GM18861 (cell line): ENCODE measurements at regions not wholly inside any gene's neighbourhood (a gene's known extent, or its start where the extent isn't known, plus 50 kb on each side); places are given as distances from the start of the nearest gene placed in this dataset.

Experiments used
- ATAC-seq: cut with Tn5 transposase; IDR thresholded peaks from one replicate; pipeline ENCODE4 v1.9.1; 2021; ENCODE audit not compliant: unreplicated experiment

DNA sequence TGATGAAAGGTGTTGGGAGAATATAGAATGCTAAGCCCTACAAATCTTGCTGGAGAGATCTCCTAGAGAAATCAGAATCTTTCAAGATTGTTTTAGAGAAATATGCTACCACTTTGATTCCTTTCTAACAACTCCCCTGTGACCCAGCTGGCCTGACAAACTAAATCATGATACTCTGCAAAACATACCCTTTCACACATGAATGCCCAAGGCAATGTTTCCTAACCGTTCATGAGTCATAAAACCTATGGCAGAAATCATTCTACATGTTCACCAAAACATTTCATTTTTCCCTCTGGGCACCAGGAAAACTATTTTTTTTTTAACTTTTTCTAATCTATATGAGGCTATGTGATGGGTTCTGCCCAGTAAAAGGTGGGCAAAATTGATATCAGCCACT lies 77.8 kb upstream of the SETBP1 start:
- ATAC-seq: no peak

DNA sequence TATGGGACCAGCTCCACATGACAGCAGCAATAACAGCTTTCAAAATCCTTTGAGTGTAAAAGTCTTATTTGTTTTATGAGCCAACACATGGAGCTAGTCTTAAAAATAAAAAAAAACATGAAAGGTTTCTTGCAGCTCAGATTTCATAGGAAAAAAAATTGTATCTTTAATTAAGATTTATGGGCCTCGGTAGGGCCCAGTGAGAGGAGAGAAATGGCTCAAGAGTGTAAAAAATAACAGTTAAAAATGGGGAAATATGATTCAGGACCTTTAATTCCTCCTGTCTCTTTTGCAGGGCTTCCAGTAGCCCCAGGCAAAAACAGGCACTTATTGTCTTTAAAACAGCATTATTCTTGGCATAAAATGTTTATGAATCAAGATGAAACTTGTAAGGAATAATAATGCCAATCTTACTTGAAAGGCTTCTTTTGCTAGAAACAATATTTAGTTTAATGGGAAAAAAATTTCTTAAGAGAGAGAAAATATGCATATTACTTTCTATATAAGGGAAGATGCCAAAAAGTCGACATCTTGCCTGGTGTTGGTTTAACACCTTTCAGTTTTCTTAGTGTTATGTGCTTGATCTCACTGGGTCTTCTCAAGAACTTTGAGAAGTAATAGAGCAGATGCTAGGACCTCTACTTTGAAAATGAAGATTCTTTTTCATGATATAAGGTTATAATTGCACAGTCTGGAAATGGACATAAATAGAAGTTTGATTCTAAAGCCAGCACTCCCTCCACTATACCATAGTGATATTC lies 71.3 kb upstream of the SETBP1 start:
- no peak for ATAC-seq

DNA sequence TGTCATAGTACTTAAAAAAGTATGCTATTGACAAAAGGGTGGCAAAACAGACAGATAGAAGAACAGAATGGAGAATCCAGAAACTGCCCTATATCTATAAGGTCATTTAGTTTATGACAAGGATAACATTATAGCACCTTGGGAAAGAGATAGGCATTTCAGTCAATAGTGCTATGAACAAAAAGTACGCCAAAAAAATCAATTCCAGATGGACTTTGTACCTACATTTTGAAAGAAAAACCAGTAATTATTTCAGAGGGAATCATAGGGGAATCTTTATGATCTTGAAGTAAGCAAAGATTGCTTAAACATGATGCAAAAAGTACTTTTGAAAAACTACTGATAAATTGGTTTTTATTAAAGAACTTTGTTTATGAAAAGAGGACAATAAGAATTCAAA lies 59.9 kb upstream of the SETBP1 start:
- ATAC-seq: no peak

DNA sequence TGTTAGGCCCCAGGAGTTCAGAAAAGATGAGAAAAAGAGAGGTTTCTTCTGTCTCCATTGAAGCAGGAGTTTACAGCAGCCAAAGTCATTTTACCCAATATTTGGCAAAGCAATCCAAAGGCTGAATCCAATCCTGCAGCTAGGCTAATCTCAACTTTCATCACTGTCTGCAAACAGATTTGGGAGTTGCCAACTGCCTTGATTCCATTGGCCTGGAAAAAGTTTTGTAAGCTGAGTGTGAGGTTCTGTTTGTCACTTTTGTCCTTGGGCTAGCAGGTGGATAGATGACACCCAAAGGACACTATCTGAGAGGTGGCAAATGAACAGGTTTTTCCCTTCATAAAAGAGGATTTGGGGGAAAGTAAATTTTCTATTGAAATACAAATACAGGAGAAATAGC lies 56.6 kb upstream of the SETBP1 start:
- no peak for ATAC-seq

DNA sequence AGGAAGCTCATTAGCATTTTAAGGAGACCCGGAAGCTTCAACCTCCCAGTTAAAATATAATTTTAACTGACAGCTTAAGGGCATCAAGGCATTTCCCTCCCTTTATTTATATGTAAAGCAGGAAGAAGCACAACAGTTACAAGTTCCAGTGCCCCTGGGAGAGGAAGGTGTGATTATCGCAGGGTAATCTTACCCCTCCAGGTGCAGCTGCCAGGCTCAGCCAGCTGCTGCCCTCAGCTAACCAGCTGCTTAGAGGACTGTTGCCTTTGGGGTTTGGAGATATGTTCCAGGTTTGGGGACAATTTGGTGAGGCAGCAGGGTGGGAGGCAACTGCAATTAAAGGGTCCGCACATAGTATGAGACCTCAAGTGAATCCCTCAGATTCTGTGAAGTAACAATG lies 55.3 kb upstream of the SETBP1 start:
- no peak for ATAC-seq

DNA sequence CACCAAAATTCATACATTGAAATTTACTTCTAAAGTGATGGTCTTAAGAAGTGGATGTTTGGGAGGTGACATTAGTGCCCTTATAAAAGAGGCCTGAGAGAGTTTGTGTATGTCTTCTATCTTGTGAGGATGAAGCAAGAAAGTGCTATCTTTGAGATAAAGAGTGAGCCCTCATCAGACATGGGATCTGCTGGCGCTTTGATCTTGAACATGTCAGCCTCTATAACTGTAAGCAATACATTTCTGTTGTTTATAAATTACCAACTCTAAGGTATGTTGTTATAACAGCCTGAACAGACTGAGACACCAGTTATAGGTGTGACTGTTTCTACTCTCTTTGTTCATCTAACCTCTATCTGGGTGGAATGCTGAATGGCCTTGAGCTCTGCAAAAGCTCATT lies 54.5 kb upstream of the SETBP1 start:
- no peak for ATAC-seq

DNA sequence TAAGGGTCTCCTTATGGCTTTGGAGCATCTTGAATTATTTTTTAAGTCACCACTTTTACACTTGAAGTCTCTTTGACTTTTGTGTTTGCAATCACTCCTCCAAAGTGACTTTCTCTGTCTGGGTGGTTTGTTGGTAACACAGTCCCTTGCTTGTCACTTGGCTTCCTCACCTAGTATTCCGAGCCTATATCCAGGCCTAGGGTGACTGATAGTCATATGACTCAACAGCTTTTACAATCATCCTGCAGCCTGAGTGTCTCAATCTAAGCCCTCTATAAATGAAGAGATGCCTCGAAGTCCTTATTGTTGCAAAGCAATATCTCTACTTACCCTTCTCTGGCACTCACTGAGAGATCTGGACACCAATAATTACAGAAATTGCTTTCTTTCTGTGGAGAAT lies 53.9 kb upstream of the SETBP1 start:
- no peak for ATAC-seq

DNA sequence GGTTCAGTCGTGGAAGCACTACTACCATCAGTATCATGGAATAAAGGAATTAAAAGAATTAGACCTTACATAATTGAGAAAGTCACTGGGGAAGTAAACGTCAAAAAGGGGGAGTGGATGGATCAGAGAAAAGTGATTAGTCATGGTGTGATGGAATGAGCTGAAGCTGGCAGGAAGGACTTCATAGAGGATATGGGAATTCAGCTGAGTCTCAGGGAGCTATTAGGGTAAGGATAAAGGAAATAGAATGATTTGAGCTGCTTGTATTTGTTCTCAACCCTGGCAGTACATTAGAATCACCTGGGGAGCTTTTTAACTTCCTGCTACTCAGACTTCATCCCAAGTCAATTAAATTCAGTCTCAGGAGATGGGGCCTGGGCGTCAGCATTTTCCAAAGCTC lies 53.4 kb upstream of the SETBP1 start:
- no peak for ATAC-seq

DNA sequence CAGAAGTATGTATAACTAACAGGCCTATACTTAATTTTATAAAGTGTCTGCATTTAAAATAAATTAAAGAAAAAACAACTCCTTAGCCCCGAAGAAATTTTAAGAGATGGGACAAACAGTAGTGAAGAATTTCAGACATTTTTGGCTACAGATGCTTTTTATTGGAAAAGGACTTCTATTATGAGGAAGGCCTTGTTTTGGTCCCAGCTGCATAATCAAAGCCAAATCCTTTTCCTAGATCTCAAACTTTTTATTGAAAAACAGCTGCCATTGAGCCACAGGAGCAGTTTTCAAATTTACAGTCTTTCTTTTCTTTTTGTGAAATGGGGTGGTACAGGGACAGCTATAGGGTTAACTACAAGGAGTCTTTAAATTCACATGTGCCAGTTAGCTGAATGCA lies 51.3 kb upstream of the SETBP1 start:
- no peak for ATAC-seq

DNA sequence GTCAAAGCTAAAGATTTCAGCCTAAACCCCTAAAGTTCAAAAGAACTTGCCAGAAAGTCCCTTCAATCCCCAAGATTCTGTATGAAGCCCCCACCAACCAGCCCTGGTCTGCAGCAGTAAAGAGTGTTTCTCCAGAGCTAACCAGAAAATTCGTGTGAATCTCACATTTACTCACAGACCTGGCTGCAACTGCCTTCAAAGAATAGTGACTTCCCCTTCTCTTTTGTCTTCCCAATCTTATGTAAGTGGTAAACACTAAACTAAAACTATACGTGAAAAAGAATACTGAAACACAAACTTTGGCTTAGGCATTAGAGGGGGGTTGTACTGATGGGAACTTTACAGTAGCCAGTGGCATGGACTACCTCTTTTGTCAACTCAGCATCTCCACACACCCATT lies 50.6 kb upstream of the SETBP1 start:
- no peak for ATAC-seq
